WI38 (cell line): ENCODE measurements at regions not wholly inside any gene's neighbourhood (a gene's known extent, or its start where the extent isn't known, plus 50 kb on each side); places are given as distances from the start of the nearest gene placed in this dataset.

ENCODE experiments used
- H3K4me3 ChIP-seq: 2 replicates; pipeline ENCODE4 v1.5.1; 2011; ENCODE audit warnings: low read depth, mild to moderate bottlenecking, control low read depth, low read length
- TF ChIP-seq, protein P1 (sequence below): IDR thresholded peaks from 2 replicates; pipeline ENCODE4 v1.5.1; 2012; ENCODE audit warnings: low read depth, mild to moderate bottlenecking, control low read depth, low read length

DNA sequence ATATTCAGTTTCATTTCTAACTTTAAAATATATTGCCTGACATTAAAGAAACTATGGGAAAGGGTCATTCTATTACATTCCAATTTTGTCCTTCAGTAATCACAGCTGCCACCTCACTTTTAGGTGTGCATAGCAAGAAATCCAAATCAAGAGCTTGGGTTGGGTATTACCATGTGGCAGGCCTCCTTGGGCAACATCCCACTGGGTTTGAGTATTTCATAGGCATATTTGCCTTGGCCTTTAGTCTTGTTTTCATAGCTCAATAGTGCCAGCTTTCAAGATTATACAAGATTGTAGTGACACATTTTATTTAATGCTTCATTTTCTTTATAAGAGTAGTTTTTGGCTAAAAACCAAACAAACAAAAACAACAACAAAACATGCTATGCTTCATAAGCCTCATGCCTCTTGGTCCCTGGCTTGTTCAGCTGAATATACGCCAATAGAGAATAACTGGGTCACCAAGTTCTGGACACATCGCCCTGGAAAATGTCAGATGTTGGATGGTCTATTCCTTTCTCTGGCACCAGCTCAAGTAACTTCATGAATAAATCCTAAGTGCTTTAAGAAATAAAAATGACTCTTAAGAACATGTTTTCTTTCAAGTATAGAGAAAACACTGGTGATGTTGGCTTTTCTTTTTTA is 167.4 kb upstream of the STARD13 start:
- no peak overlapping the region for H3K4me3 ChIP-seq
- TF ChIP-seq, protein P1, sequence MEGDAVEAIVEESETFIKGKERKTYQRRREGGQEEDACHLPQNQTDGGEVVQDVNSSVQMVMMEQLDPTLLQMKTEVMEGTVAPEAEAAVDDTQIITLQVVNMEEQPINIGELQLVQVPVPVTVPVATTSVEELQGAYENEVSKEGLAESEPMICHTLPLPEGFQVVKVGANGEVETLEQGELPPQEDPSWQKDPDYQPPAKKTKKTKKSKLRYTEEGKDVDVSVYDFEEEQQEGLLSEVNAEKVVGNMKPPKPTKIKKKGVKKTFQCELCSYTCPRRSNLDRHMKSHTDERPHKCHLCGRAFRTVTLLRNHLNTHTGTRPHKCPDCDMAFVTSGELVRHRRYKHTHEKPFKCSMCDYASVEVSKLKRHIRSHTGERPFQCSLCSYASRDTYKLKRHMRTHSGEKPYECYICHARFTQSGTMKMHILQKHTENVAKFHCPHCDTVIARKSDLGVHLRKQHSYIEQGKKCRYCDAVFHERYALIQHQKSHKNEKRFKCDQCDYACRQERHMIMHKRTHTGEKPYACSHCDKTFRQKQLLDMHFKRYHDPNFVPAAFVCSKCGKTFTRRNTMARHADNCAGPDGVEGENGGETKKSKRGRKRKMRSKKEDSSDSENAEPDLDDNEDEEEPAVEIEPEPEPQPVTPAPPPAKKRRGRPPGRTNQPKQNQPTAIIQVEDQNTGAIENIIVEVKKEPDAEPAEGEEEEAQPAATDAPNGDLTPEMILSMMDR: no peak

DNA sequence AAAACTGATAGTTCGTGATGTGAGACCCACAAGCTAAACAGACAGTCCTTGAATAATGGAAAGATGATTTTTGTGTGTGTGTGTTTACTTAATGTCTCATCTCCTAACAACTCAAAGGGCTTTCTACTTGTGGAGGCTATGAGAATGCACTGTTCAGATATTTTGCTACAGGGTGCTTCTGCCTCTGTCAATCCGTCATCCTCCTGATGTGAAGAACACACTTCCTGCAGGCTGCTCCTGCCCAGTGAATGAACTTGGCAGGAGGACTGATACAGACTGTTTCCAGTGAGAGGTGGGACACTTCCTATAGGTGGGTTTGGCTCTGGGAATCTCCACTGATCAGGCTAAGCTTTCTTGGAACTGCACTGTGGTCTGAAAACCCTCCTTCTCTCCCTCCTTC is 168.4 kb upstream of the STARD13 start:
- no peak overlapping the region for H3K4me3 ChIP-seq
- TF ChIP-seq, protein P1: no peak

DNA sequence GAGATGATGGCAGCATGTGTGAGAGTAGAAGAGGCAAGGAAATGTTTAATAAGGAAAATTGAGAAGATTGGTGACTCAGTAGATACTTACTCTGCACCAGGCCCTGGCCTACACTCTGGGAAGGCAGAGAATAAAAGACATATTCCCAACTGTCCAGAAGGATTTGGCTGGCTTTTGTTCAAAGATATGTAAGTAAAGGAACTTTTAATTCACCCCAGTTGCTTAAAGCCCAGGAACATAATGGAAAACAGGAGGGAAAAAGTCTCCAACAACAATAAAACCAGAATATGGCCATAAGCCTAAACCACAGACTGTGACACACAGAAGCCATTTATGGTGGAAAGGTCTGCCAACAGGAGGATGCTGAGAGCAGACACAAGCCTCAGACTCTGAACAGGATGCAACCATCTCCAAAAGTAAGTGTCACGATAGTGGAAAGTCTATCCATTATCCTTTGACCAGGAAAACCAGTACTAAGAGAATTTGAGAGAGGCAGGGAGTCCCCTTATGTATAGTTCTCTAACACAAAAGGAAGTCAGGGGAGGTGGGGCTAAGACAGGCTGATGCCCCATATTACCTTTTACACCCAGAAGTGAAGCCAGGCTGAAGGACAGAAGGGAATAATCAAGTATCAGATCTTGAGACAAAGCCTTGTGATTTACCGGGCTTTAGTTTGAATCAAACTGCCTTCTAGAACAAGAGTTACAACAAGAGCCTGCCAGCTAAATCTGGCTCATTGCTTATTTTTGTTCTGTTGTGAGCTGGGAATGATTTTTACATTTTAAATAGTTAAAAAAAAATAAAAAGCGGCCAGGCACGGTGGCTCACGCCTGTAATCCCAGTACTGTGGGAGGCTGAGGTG is 169.5 kb upstream of the STARD13 start:
- TF ChIP-seq, protein P1: no peak
- H3K4me3 ChIP-seq: no peak overlapping the region

DNA sequence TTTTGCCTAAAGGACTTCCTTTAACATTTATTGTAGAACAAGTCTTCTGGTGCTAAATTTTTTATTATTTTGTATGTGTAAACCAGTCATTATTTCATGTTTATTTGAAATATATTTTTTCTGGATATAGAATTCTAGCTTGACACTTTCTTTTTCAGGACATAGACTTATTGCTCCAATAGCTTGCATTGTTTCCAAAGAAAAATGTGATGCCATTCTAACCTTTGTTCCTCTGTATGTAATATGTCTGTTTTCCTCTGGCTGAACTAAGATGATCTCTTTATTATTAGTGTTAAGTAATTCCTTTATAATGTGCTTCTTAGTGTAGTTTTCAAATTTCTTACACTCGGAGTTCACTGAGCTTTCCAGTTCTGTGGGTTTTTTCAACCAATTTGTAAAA is 174.1 kb upstream of the STARD13 start:
- no peak overlapping the region for H3K4me3 ChIP-seq
- TF ChIP-seq, protein P1: no peak

DNA sequence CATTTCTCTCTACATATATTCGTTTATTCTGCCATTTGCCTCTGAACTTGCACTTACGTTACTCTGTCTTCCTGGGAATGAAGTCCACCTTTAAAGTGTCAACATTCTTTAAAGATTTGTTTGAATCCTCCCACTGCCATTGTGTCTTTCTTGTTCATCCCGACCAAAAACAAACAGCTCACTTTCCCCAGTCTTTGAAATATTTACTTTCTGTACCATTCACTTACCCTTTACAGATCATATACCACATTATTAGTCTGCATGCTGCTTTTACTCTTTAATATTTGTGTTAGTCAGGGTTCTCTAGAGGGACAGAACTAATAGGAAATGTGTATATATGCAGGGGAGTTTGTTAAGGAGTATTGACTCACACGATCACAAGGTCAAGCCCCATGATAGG is 176.6 kb upstream of the STARD13 start:
- H3K4me3 ChIP-seq: no peak overlapping the region
- TF ChIP-seq, protein P1: no peak

DNA sequence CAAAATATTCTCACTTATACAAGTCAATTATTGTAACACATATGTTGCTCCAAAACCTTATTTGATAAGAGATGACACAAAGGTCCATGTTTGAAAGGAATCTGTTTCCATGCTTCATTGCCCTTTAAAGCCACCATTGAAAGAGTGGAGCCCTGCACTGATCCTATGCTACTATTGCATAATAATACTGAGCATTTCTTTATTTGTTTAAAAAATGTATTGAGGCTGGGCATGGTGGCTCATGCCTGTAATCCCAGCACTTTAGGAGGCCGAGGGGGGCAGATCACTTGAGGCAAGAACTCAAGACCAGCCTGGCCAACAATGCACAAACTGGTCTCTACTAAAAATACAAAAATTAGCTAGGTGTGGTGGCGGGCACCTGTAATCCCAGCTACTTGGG is 178.8 kb upstream of the STARD13 start:
- H3K4me3 ChIP-seq: no peak overlapping the region
- TF ChIP-seq, protein P1: no peak

DNA sequence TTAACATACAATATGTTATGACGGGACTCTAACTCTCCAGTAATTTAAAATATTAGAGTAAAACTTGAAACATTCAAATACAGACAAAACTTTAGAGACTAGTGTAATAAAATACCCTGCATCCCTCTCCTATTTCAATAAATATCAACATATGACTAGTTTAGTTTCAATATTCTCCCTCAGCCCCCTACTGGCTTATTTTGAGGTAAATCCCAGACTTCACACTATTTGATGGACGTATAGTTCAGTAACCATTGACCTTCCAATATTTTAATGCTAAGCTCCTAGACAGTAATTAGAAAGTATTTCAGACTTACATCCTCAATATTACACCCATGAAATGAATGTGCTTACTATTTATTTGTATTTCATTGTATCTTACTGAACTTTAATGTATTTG is 180.7 kb upstream of the STARD13 start:
- TF ChIP-seq, protein P1: no peak
- H3K4me3 ChIP-seq: no peak overlapping the region
